Transverse colon (tissue), 3 donors: ENCODE measurements at regions not wholly inside any gene's neighbourhood (a gene's known extent, or its start where the extent isn't known, plus 50 kb on each side); places are given as distances from the start of the nearest gene placed in this dataset.

Source experiments
- POLR2A ChIP-seq: fragments of 450-650 bp; IDR thresholded peaks from one replicate; pipeline ENCODE4 v1.6.1; 2016; ENCODE audit warnings: antibody characterized with exemption, mild to moderate bottlenecking, moderate library complexity
- TF ChIP-seq, protein P1 (sequence below), 5 experiments: fragments of 200-600 bp in 3 of 5; fragments of 450-650 bp in 2 of 5; sonication (generic) in 3 of 5; IDR thresholded peaks; 1 replicate in 2 of 5; 2 replicates in 3 of 5; pipeline ENCODE4 v1.5.1; 2016 to 2017; ENCODE audit warnings: antibody characterized with exemption in 5 of 5, inconsistent platforms in 3 of 5, mild to moderate bottlenecking in 2 of 5, moderate library complexity in 1 of 5

DNA sequence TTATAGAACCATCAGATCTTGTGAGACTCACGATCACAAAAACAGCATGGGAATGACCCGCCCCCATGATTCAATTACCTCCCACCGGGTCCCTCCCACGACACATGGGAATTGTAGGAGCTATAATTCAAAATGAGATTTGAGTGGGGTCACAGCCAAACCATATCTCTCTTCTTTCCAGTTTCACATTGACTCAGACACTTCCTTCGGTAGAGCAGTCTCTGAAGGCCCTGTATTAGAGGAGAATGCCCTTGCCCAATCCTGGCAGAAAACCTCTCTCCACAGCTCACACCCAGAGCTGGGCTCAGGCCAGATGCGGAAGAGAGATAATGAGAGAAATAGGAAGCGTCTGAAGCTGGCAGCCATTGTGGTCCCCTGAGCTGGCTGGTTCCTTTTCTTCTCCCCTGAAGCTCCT lies 72.4 kb upstream of the CLDN10 start:
- TF ChIP-seq, protein P1, sequence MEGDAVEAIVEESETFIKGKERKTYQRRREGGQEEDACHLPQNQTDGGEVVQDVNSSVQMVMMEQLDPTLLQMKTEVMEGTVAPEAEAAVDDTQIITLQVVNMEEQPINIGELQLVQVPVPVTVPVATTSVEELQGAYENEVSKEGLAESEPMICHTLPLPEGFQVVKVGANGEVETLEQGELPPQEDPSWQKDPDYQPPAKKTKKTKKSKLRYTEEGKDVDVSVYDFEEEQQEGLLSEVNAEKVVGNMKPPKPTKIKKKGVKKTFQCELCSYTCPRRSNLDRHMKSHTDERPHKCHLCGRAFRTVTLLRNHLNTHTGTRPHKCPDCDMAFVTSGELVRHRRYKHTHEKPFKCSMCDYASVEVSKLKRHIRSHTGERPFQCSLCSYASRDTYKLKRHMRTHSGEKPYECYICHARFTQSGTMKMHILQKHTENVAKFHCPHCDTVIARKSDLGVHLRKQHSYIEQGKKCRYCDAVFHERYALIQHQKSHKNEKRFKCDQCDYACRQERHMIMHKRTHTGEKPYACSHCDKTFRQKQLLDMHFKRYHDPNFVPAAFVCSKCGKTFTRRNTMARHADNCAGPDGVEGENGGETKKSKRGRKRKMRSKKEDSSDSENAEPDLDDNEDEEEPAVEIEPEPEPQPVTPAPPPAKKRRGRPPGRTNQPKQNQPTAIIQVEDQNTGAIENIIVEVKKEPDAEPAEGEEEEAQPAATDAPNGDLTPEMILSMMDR (IDR thresholded peaks at IDR 0.05) = no peak
- no peak for TF ChIP-seq POLR2A
